Gastroesophageal sphincter (tissue), 3 donors: ENCODE measurements at regions not wholly inside any gene's neighbourhood (a gene's known extent, or its start where the extent isn't known, plus 50 kb on each side); places are given as distances from the start of the nearest gene placed in this dataset.

Experiments used
- POLR2A ChIP-seq, 2 donors: fragments of 450-650 bp; IDR thresholded peaks; one replicate each; pipeline ENCODE4 v1.6.1; 2017; ENCODE audit warnings: antibody characterized with exemption in 2 of 2, mild to moderate bottlenecking in 2 of 2, moderate library complexity in 1 of 2
- POLR2AphosphoS5 ChIP-seq: sonication (generic); formaldehyde crosslinking; IDR thresholded peaks from one replicate; pipeline ENCODE4 v1.6.1; 2017; ENCODE audit warnings: antibody characterized with exemption
- TF ChIP-seq, protein P1 (sequence below), 4 experiments: fragments of 200-600 bp in 2 of 4; fragments of 450-650 bp in 2 of 4; sonication (generic) in 1 of 4; IDR thresholded peaks; one replicate each; pipeline ENCODE4 v1.5.1; 2017 to 2019; ENCODE audit warnings: antibody characterized with exemption in 4 of 4, mild to moderate bottlenecking in 2 of 4, moderate library complexity in 2 of 4

GRCh38 chr6:15999201-15999600 lies 129.7 kb upstream of the MYLIP start:
- TF ChIP-seq POLR2A (IDR thresholded peaks at IDR 0.05) (no peak), POLR2AphosphoS5 (no peak)
- TF ChIP-seq, protein P1, sequence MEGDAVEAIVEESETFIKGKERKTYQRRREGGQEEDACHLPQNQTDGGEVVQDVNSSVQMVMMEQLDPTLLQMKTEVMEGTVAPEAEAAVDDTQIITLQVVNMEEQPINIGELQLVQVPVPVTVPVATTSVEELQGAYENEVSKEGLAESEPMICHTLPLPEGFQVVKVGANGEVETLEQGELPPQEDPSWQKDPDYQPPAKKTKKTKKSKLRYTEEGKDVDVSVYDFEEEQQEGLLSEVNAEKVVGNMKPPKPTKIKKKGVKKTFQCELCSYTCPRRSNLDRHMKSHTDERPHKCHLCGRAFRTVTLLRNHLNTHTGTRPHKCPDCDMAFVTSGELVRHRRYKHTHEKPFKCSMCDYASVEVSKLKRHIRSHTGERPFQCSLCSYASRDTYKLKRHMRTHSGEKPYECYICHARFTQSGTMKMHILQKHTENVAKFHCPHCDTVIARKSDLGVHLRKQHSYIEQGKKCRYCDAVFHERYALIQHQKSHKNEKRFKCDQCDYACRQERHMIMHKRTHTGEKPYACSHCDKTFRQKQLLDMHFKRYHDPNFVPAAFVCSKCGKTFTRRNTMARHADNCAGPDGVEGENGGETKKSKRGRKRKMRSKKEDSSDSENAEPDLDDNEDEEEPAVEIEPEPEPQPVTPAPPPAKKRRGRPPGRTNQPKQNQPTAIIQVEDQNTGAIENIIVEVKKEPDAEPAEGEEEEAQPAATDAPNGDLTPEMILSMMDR (IDR thresholded peaks at IDR 0.05) = no peak
